CD4-positive, alpha-beta memory T cell (primary cell): ENCODE measurements at regions not wholly inside any gene's neighbourhood (a gene's known extent, or its start where the extent isn't known, plus 50 kb on each side); places are given as distances from the start of the nearest gene placed in this dataset.
"Not testable (repeated sequence)": the region's sequence is repeated elsewhere in the genome, so short reads cannot be mapped to it uniquely, and the experiment has no call there.

Experiments
- CTCF ChIA-PET: fragments of 350-600 bp; sonication (Branson Sonifier 250); formaldehyde crosslinking; loops from one replicate; lab custom pipeline; 2021; ENCODE audit warnings: inconsistent platforms; ENCODE audit not compliant: partially characterized antibody; lab: Charles Lee
- POLR2A ChIA-PET: fragments of 350-600 bp; sonication (Branson Sonifier 250); formaldehyde crosslinking; loops from one replicate; lab custom pipeline; 2021; ENCODE audit not compliant: partially characterized antibody; lab: Charles Lee
- DNase-seq, 5 donors: peaks; one replicate each; pipeline versions ENCODE4 v3.0.0 to v3.0.0-alpha.2; 2020 to 2022; ENCODE audit warnings: mixed read lengths in 1 of 5
- H3K27ac ChIP-seq: one replicate; pipeline ENCODE4 v1.7.0; 2013; ENCODE audit warnings: low read depth, low read length
- H3K27me3 ChIP-seq: 2 replicates; pipeline ENCODE4 v1.7.0; 2013; ENCODE audit warnings: mild to moderate bottlenecking, low read length, moderate library complexity; ENCODE audit not compliant: insufficient read depth
- H3K36me3 ChIP-seq: 2 replicates; pipeline ENCODE4 v1.7.0; 2013; ENCODE audit warnings: mild to moderate bottlenecking, low read length, moderate library complexity; ENCODE audit not compliant: insufficient read depth
- H3K4me1 ChIP-seq: 2 replicates; pipeline ENCODE4 v1.7.0; 2013; ENCODE audit warnings: mild to moderate bottlenecking, low read length, moderate library complexity; ENCODE audit not compliant: insufficient read depth
- H3K4me3 ChIP-seq, 2 donors: one replicate each; pipeline ENCODE4 v1.7.0; 2013; ENCODE audit warnings: low read length in 2 of 2, mild to moderate bottlenecking in 1 of 2
- H3K9me3 ChIP-seq, 2 donors: one replicate each; pipeline ENCODE4 v1.7.0; 2013; ENCODE audit warnings: low read length in 2 of 2, control low read depth in 1 of 2; ENCODE audit not compliant: control insufficient read depth in 1 of 2
- H3K27ac Mint-ChIP-seq, 7 donors: one replicate each; pipeline ENCODE4 v1.8.0; 2020 to 2021; ENCODE audit warnings: mixed read lengths in 7 of 7, mild to moderate bottlenecking in 6 of 7, inconsistent platforms in 3 of 7, moderate library complexity in 3 of 7
- H3K27me3 Mint-ChIP-seq, 2 donors: one replicate each; pipeline ENCODE4 v1.8.0; 2020 to 2021; ENCODE audit warnings: mixed read lengths in 2 of 2
- H3K36me3 Mint-ChIP-seq, 2 donors: one replicate each; pipeline ENCODE4 v1.8.0; 2020 to 2021; ENCODE audit warnings: mixed read lengths in 2 of 2, inconsistent platforms in 1 of 2, mild to moderate bottlenecking in 1 of 2
- H3K4me1 Mint-ChIP-seq, 4 donors: one replicate each; pipeline ENCODE4 v1.8.0; 2020 to 2021; ENCODE audit warnings: mixed read lengths in 4 of 4, mild to moderate bottlenecking in 1 of 4
- H3K4me3 Mint-ChIP-seq, 8 donors: one replicate each; pipeline ENCODE4 v1.8.0; 2020 to 2021; ENCODE audit warnings: mixed read lengths in 8 of 8, mild to moderate bottlenecking in 7 of 8, moderate library complexity in 6 of 8, inconsistent platforms in 3 of 8
- H3K9me3 Mint-ChIP-seq, 8 donors: one replicate each; pipeline ENCODE4 v1.8.0; 2020 to 2021; ENCODE audit warnings: mixed read lengths in 8 of 8, mild to moderate bottlenecking in 5 of 8, inconsistent platforms in 3 of 8, moderate library complexity in 1 of 8
- intact Hi-C: fragments of 100-400 bp; cut with micrococcal nuclease; formaldehyde crosslinking; loops from one replicate; pipeline ENCODE4 v1.15.1; 2023

- intact Hi-C loops = not testable (repeated sequence)
Observed at GRCh38 chr14:106145731-106146130, 619.3 kb downstream of the TMEM121 start.

GRCh38 chr14:106153362-106153955 is 627.1 kb downstream of the TMEM121 start:
- H3K27ac ChIP-seq, H3K9me3 Mint-ChIP-seq, POLR2A ChIA-PET, H3K4me1 Mint-ChIP-seq, H3K27me3 ChIP-seq, H3K9me3 ChIP-seq, H3K36me3 Mint-ChIP-seq, H3K36me3 ChIP-seq, H3K4me1 ChIP-seq, H3K27me3 Mint-ChIP-seq, H3K4me3 ChIP-seq: not testable (repeated sequence)
- peak; percentile 57 to 71 (median 63) for DNase-seq
- intact Hi-C loops = loop anchor here (5.0 kb wide), 1 partner anchor 34 kb away; no protein-coding TSS in a partner anchor
- peak overlapping the region in 4 of 8 donors; percentile 3 to 74 (median 48) for H3K4me3 Mint-ChIP-seq
- CTCF ChIA-PET = interaction anchor here (0.7 to 4.0 kb wide), 8 partner anchors 10 to 315 kb away, joined by 3 to 20 read pairs (median 7); no protein-coding TSS in a partner anchor
- H3K27ac Mint-ChIP-seq = peak overlapping the region in 3 of 7 donors; percentile 23 to 63 (median 25)

More at GRCh38 chr14:106145731-106146130, 619.3 kb downstream of the TMEM121 start:
- not testable (repeated sequence) for H3K36me3 Mint-ChIP-seq, H3K9me3 Mint-ChIP-seq, H3K4me3 Mint-ChIP-seq, H3K27ac ChIP-seq, H3K27me3 Mint-ChIP-seq, H3K4me3 ChIP-seq, H3K36me3 ChIP-seq, DNase-seq, H3K9me3 ChIP-seq, H3K27me3 ChIP-seq, H3K4me1 ChIP-seq
- peaks cover 9 to 16% (median 11%) of the 10 kb centered on the region in 4 donors for H3K4me1 Mint-ChIP-seq
- POLR2A ChIA-PET = interaction anchor here (1.1 kb wide), 1 partner anchor 39 kb away, joined by 4 read pairs; no protein-coding TSS in a partner anchor
- CTCF ChIA-PET = interaction anchor here (0.7 to 1.0 kb wide), 2 partner anchors 8 to 39 kb away, joined by 3 read pairs; no protein-coding TSS in a partner anchor
- peak overlapping the region in 1 of 7 donors; percentile 25 for H3K27ac Mint-ChIP-seq

GRCh38 chr14:106163316-106163715 is 636.9 kb downstream of the TMEM121 start:
- no peak for DNase-seq
- Mint-ChIP-seq H3K36me3 (no peaks in the 10 kb centered on the region), H3K27me3 (peaks cover 5 to 15% of the 10 kb centered on the region in 2 donors), H3K4me1 (peaks cover 15 to 43% (median 21%) of the 10 kb centered on the region in 4 donors), H3K9me3 (no peaks in the 10 kb centered on the region), H3K4me3 (peak overlapping the region in 6 of 8 donors; percentile 18 to 55 (median 36)), H3K27ac (peak overlapping the region; percentile 8 to 89 (median 54))
- Histone ChIP-seq H3K27me3 (no peaks in the 10 kb centered on the region), H3K4me3 (no peak overlapping the region), H3K4me1 (peaks cover 15% of the 10 kb centered on the region), H3K27ac (no peak overlapping the region), H3K9me3 (no peaks in the 10 kb centered on the region), H3K36me3 (no peaks in the 10 kb centered on the region)
- CTCF ChIA-PET = interaction anchor here (0.8 to 2.2 kb wide), 8 partner anchors 8 to 305 kb away, joined by 3 to 16 read pairs (median 4); no protein-coding TSS in a partner anchor
- intact Hi-C loops = no loop called here
- POLR2A ChIA-PET = no interaction called here

GRCh38 chr14:106163812-106164211 is 637.4 kb downstream of the TMEM121 start:
- H3K36me3 ChIP-seq, H3K36me3 Mint-ChIP-seq, H3K27me3 ChIP-seq, H3K4me3 ChIP-seq, H3K9me3 Mint-ChIP-seq, H3K27ac ChIP-seq, H3K9me3 ChIP-seq, intact Hi-C loops, POLR2A ChIA-PET: not testable (repeated sequence)
- Mint-ChIP-seq H3K27me3 (peaks cover 5 to 13% of the 10 kb centered on the region in 2 donors), H3K27ac (peak overlapping the region in 6 of 7 donors; percentile 26 to 89 (median 51)), H3K4me1 (peaks cover 15 to 44% (median 21%) of the 10 kb centered on the region in 4 donors), H3K4me3 (peak overlapping the region in 7 of 8 donors; percentile 8 to 55 (median 19))
- DNase-seq = peak in 3 of 5 donors; percentile 32 to 41 (median 37)
- CTCF ChIA-PET = interaction anchor here (0.8 to 2.2 kb wide), 8 partner anchors 8 to 305 kb away, joined by 3 to 16 read pairs (median 4); no protein-coding TSS in a partner anchor
- H3K4me1 ChIP-seq = peaks cover 16% of the 10 kb centered on the region

GRCh38 chr14:106166232-106166631 is 639.8 kb downstream of the TMEM121 start:
- peaks cover 28 to 61% (median 37%) of the 10 kb centered on the region in 4 donors for H3K4me1 Mint-ChIP-seq
- H3K27me3 Mint-ChIP-seq = peaks cover 0 to 4% of the 10 kb centered on the region in 2 donors
- no peak overlapping the region for H3K4me3 Mint-ChIP-seq
- H3K36me3 ChIP-seq = no peaks in the 10 kb centered on the region
- peaks cover 30% of the 10 kb centered on the region for H3K4me1 ChIP-seq
- no peak overlapping the region for H3K4me3 ChIP-seq
- H3K27me3 ChIP-seq = no peaks in the 10 kb centered on the region
- ChIA-PET POLR2A (no interaction called here), CTCF (interaction anchor here (2.0 kb wide), 1 partner anchor 19 kb away, joined by 5 read pairs; no protein-coding TSS in a partner anchor)
- H3K9me3 ChIP-seq = no peaks in the 10 kb centered on the region
- no peaks in the 10 kb centered on the region for H3K9me3 Mint-ChIP-seq
- no peak overlapping the region for H3K27ac ChIP-seq
- intact Hi-C loops = no loop called here
- H3K36me3 Mint-ChIP-seq = no peaks in the 10 kb centered on the region
- DNase-seq = no peak
- peak overlapping the region in 6 of 7 donors; percentile 23 to 70 (median 44) for H3K27ac Mint-ChIP-seq

GRCh38 chr14:106166650-106167204 is 640.3 kb downstream of the TMEM121 start:
- H3K9me3 ChIP-seq = no peaks in the 10 kb centered on the region
- no peak overlapping the region for H3K4me3 ChIP-seq
- ChIA-PET CTCF (interaction anchor here (2.0 kb wide), 1 partner anchor 18 kb away, joined by 5 read pairs; no protein-coding TSS in a partner anchor), POLR2A (no interaction called here)
- intact Hi-C loops = no loop called here
- DNase-seq = no peak
- no peaks in the 10 kb centered on the region for H3K36me3 ChIP-seq
- H3K27me3 ChIP-seq = no peaks in the 10 kb centered on the region
- no peaks in the 10 kb centered on the region for H3K9me3 Mint-ChIP-seq
- H3K27me3 Mint-ChIP-seq = peaks cover 0 to 4% of the 10 kb centered on the region in 2 donors
- no peaks in the 10 kb centered on the region for H3K36me3 Mint-ChIP-seq
- peak overlapping the region in 6 of 7 donors; percentile 2 to 70 (median 56) for H3K27ac Mint-ChIP-seq
- H3K27ac ChIP-seq = no peak overlapping the region
- H3K4me1 Mint-ChIP-seq = peaks cover 33 to 64% (median 42%) of the 10 kb centered on the region in 4 donors
- H3K4me3 Mint-ChIP-seq = no peak overlapping the region
- H3K4me1 ChIP-seq = peaks cover 31% of the 10 kb centered on the region

GRCh38 chr14:106170163-106170658 is 643.8 kb downstream of the TMEM121 start:
- H3K9me3 ChIP-seq, H3K36me3 ChIP-seq, H3K27ac ChIP-seq, H3K36me3 Mint-ChIP-seq, H3K4me3 ChIP-seq, H3K9me3 Mint-ChIP-seq, H3K27me3 Mint-ChIP-seq, POLR2A ChIA-PET, H3K27me3 ChIP-seq, intact Hi-C loops: not testable (repeated sequence)
- H3K4me1 Mint-ChIP-seq = peaks cover 44 to 68% (median 49%) of the 10 kb centered on the region in 4 donors
- peak; percentile 60 to 75 (median 62) for DNase-seq
- CTCF ChIA-PET = interaction anchor here (0.8 to 4.1 kb wide), 4 partner anchors 9 to 40 kb away, joined by 3 to 31 read pairs (median 8); no protein-coding TSS in a partner anchor
- H3K4me1 ChIP-seq = peaks cover 42% of the 10 kb centered on the region
- H3K4me3 Mint-ChIP-seq = peak overlapping the region in 1 of 8 donors; percentile 49
- H3K27ac Mint-ChIP-seq = peak overlapping the region; percentile 79 to 94 (median 88)
